Epithelial cell of proximal tubule (primary cell): ENCODE measurements at regions not wholly inside any gene's neighbourhood (a gene's known extent, or its start where the extent isn't known, plus 50 kb on each side); places are given as distances from the start of the nearest gene placed in this dataset.

Experiments
- DNase-seq: peaks from one replicate; pipeline ENCODE4 v3.0.0-alpha.2; 2011; ENCODE audit warnings: low read depth
- H3K4me3 ChIP-seq: 2 replicates; pipeline ENCODE4 v1.5.1; 2011; ENCODE audit warnings: low read depth, mild to moderate bottlenecking, low read length
- TF ChIP-seq, protein P1 (sequence below): conservative IDR thresholded peaks from 2 replicates; pipeline ENCODE4 v1.5.1; 2012; ENCODE audit warnings: low read depth, mild to moderate bottlenecking, low read length

- no peak overlapping the region for H3K4me3 ChIP-seq
- no peak for DNase-seq
- TF ChIP-seq, protein P1, sequence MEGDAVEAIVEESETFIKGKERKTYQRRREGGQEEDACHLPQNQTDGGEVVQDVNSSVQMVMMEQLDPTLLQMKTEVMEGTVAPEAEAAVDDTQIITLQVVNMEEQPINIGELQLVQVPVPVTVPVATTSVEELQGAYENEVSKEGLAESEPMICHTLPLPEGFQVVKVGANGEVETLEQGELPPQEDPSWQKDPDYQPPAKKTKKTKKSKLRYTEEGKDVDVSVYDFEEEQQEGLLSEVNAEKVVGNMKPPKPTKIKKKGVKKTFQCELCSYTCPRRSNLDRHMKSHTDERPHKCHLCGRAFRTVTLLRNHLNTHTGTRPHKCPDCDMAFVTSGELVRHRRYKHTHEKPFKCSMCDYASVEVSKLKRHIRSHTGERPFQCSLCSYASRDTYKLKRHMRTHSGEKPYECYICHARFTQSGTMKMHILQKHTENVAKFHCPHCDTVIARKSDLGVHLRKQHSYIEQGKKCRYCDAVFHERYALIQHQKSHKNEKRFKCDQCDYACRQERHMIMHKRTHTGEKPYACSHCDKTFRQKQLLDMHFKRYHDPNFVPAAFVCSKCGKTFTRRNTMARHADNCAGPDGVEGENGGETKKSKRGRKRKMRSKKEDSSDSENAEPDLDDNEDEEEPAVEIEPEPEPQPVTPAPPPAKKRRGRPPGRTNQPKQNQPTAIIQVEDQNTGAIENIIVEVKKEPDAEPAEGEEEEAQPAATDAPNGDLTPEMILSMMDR: no peak
These were observed 223.9 kb upstream of the TCF4 start for GRCh38 chr18:55811925-55812324.

DNA sequence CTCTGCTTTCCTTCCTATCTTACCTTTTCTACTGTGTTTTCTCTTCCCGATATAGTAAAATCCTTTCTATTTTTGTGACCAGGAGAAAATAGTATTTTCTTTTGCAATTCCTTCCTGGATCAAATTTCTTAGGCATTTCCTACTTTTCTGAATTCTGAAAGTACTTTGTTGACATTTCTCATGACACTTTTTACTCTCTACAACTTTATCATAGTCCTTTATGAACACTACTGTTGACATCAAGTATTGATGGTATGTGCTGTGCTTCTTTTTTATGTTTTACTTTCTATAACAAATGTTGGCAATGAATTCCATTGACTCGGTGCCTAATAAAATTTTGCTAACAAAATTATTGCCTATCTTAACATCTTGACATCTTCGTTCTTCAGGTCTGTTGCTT, 217.7 kb upstream of the TCF4 start:
- no peak overlapping the region for H3K4me3 ChIP-seq
- TF ChIP-seq, protein P1: no peak
- no peak for DNase-seq

DNA sequence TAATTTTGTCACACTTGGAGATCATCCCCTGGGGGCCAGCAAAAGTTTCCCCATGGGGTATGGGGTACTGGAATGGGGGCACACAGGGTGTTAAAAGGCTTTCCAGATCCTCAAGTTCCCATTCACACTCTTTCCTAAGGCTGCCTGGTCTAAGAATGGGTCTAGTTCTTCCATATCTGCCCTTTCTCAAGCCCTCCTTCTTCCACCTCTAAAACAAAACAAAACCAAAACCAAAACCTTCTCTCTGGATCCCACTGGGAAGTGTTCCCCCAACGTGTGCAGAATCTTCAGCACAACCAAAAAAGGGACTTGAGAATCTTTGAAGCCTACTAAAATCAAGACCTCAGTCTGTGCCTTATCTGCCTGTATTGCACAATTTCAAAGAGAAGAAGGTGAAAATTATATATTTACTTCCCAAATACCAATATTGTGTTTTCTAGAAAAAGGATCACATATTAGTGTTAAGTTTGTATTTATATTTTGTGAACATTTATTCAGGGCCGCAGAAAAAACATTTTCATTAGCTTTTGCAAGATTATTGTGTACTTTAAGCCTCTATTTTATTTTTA, 207.2 kb upstream of the TCF4 start:
- no peak for DNase-seq
- TF ChIP-seq, protein P1: no peak
- H3K4me3 ChIP-seq: no peak overlapping the region

DNA sequence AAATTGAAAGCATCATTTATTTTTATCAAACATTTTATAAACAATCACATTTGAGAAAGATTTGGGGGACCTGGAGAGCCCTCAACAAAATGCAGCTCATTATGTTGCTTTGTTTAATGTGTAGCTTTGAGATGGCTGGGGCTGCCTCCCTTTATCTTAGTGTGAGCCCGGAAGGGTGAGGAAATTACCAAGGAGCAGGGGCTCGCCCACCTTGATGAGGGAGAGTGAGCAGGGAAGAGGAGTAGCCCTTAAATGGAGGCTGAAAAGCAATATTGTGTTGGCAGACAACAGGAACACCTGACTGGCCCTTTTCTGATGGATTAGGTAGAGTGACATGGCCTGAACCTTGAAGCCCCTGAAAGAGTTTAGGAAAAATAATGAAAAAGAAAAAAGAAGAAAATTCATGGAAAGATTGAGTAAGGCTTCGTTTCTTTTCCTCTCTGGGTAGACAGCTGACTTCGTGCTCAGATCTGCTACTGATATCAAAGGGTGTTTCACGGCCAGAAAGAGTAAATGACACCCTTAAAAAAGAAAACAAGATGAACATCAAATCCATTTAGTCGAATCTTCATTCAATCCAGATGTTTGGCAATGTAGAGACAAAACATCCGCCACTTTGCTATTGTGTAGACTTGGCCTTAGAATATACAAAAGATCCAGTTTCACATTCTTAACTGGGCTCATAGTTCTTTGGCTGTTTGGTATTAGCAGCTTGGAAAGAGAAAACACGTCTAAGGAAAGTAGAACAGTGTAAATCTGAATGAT, 206.5 kb upstream of the TCF4 start:
- DNase-seq: no peak
- H3K4me3 ChIP-seq: no peak overlapping the region

DNA sequence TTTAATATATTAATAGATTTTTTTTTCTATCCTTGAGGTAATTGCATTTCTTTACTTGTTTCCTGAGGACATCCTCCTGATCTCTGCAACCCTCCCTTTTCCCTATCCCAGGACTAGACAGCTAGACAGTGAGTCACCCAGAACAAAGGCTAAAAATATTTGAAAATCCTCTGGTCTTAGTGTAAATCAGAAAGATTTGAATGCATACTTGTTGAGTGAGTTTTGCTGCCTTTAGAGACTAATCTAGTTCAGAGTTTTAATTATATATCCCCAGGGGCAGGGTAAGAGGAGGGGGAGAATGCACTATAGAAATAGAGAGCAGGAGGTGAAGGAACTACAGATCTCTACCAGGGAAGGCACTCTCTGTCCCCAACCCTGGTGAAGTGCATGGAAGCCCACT, 202.3 kb upstream of the TCF4 start:
- no peak overlapping the region for H3K4me3 ChIP-seq
- peak; percentile 43 for DNase-seq
- TF ChIP-seq, protein P1: no peak

More for the DNA sequence above, 206.5 kb upstream of the TCF4 start:
- TF ChIP-seq, protein P1: no peak

DNA sequence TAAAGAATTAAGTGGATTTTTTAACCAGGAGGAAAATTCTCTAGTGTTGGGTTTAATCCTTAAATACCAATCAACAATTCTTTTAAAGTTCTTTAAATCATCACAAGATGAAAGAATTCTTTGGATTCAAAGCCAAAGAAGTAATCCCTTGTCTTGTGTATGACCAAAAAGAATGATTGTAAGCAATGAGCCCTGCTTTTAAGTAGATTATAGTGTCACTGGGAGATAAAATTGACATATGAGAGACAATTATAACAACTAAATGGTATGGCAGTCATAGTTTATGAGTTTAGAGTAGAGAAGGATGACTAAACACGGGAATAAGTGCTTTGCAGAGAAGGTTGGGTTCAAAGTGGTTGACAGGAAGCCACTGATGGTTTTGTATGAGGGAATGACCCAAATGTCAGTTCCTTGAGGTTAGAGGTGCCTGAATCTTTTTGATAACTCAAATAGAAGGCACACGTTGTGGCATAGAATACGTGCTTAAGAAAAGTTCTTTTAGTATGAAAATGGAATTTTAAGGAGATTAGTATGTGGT, 199.6 kb upstream of the TCF4 start:
- no peak for DNase-seq

More for the DNA sequence above, 199.6 kb upstream of the TCF4 start:
- TF ChIP-seq, protein P1: no peak
- no peak overlapping the region for H3K4me3 ChIP-seq
